ENCODE measurements at regions not wholly inside any gene's neighbourhood (a gene's known extent, or its start where the extent isn't known, plus 50 kb on each side); places are given as distances from the start of the nearest gene placed in this dataset.
"Not testable (repeated sequence)": the region's sequence is repeated elsewhere in the genome, so short reads cannot be mapped to it uniquely, and the experiment has no call there.

DNA sequence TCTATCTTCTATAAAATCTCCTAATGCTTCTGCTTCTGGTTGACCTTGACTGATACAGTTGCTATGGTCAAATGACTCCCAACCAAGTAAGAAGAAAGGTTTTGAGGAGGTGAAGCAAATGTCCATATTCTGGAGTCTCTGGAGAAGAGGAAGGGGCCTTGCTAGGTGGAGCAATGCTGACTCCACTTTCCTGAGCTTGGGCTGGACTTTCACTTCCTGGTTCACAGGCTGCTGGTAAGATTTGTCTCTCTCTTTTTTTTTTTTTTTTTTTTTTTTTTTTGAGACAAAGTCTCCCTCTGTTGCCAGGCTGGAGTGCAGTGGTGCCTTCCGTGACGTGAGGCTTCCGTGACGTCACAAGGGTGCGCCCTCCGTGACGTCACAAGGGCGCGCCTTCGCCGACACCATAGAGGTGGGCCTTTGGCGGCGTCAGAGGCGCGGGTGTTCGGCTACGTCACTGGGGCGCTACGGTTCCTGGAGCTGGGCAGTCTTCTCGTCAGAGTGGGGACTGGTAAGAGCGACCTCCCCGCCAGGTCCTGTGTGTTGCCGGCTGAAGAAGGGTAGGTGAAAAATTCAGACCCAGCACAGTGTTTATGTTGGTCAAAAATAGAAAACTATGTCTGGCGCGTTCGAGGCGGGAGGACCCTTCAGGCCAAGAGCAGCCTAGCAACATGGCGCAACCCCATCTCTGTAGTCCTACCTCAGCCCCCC is 93.7 kb upstream of the METTL14 start:
- peak; percentile 88 for DNase-seq

- not testable (repeated sequence) for DNase-seq
Observed at GRCh38 chr4:118592289-118592688, 92.9 kb upstream of the METTL14 start.

- not testable (repeated sequence) for DNase-seq
Observed at GRCh38 chr4:118595883-118596282, 89.3 kb upstream of the METTL14 start.

GRCh38 chr4:118625097-118625496 is 60.1 kb upstream of the METTL14 start:
- DNase-seq: not testable (repeated sequence)

- not testable (repeated sequence) for DNase-seq
Observed at GRCh38 chr4:118629697-118630096, 55.5 kb upstream of the METTL14 start.

DNA sequence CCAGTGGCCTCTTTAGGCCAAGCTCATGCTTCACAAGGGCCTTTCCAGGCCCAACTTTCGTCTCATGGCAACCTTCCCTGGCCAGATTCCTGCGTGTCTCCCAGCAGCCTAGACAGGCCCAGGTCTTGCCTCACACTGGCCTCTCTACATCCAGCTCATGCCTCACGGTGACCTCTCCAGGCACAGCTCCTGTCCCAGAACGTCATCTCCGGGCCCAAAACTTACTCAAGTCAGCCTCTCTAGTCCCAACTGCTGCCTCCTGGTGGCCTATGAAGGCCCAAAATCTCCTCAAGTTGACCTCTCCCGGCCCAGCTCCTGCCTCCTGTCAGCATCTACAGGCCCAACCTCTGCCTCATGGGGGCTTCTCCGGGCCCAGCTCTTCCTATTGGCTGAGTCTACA is 54.3 kb upstream of the METTL14 start:
- DNase-seq: not testable (repeated sequence)

DNA sequence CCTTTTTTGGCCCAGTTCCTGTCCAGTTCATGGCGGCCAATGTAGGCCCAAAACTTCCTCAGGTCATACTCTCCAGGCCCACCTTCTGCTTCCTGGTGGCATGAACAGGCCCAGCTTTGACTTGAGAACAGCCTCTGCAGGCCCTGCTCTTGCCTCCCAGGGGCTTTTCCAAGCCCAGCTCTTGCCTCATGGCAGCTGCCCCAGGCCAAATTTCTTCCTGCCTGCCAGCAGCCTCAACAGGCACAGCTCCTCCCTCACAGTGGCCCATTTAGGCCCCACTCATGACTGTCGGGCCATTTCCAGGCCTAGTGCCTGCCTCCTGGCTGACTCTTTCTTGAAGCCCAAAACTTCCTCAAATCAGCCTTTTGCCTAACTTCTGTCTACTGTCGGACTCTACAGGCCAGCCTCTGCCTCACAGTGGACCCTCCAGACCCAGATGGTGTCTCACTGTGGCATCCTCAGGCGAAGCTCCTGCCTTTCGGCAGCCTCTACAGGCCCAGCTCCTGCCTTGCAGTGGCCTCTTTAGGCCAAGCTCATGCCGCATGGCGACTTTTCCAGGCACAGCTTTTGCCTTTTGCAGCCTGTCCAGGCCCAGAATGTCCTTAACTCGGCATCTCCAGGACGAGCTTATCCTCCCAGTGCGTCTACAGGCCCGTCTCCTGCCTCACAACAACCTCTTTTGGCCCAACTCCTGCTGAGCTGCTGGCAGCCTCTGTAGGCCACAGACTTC is 53.7 kb upstream of the METTL14 start:
- DNase-seq: not testable (repeated sequence)

DNA sequence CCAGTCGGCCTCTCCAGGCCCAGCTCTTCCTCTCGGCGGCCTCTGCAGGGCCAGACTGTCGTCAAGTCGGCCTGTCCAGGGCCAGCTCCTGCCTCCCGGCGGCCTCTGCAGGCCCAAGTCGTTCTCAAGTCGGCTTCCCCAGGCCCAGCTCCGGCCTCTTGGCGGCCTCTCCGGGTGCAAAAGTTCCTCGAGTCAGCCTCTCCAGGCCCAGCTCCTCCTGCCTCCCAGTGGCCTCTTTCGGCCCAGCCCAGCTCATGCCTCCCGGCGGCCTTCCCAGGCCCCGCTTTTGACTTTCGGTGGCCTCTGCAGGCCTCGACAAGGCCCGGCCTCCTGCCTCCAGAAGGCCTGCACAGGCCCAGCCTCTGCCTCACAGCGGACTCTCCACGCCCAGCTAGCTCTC is 51.7 kb upstream of the METTL14 start:
- DNase-seq: not testable (repeated sequence)

- DNase-seq: not testable (repeated sequence)
Observed at GRCh38 chr4:118634126-118634875, 50.9 kb upstream of the METTL14 start.
